Fibroblast of pulmonary artery (primary cell): ENCODE measurements at regions not wholly inside any gene's neighbourhood (a gene's known extent, or its start where the extent isn't known, plus 50 kb on each side); places are given as distances from the start of the nearest gene placed in this dataset.
"Not testable (repeated sequence)": the region's sequence is repeated elsewhere in the genome, so short reads cannot be mapped to it uniquely, and the experiment has no call there.

ENCODE experiments used
- DNase-seq: peaks from one replicate; pipeline ENCODE4 v3.0.0-alpha.2; 2010; ENCODE audit warnings: low read depth
- H3K4me3 ChIP-seq: replicated peaks from 2 replicates; pipeline ENCODE4 v1.5.1; 2011; ENCODE audit warnings: low read depth, mild to moderate bottlenecking, control low read depth, low read length, moderate library complexity
- CTCF ChIP-seq: IDR thresholded peaks from 2 replicates; pipeline ENCODE4 v1.5.1; 2011; ENCODE audit warnings: mild to moderate bottlenecking, control low read depth, low read length, inconsistent platforms; ENCODE audit errors: missing control alignments

- no peak overlapping the region for H3K4me3 ChIP-seq
- no peak for DNase-seq
- no peak for TF ChIP-seq CTCF
These were observed 629.9 kb upstream of the PRR20A start for GRCh38 chr13:56510836-56511235.

DNA sequence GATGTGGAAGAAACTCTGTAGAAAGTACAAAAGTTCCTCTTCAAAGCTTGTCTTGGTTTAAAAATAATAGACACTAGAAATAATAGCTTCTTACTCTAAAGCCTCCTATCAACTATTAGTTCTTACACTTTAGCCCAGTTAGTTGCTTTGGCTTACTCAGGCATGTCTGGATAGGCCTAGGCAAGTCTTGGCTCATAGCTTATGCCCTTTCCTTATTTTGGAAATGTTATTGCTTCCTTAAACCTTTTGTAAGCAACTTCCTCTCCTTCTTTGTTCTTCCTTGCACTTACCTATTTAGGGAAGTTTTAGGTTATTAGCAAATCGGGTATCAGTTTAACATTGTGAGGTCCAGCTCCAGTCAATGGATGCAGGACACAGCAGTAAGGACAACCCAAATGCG, 628.4 kb upstream of the PRR20A start:
- not testable (repeated sequence) for H3K4me3 ChIP-seq, DNase-seq

GRCh38 chr13:56515441-56515840, 625.3 kb upstream of the PRR20A start:
- DNase-seq, result no peak
- TF ChIP-seq CTCF, result no peak
- no peak overlapping the region for H3K4me3 ChIP-seq

DNA sequence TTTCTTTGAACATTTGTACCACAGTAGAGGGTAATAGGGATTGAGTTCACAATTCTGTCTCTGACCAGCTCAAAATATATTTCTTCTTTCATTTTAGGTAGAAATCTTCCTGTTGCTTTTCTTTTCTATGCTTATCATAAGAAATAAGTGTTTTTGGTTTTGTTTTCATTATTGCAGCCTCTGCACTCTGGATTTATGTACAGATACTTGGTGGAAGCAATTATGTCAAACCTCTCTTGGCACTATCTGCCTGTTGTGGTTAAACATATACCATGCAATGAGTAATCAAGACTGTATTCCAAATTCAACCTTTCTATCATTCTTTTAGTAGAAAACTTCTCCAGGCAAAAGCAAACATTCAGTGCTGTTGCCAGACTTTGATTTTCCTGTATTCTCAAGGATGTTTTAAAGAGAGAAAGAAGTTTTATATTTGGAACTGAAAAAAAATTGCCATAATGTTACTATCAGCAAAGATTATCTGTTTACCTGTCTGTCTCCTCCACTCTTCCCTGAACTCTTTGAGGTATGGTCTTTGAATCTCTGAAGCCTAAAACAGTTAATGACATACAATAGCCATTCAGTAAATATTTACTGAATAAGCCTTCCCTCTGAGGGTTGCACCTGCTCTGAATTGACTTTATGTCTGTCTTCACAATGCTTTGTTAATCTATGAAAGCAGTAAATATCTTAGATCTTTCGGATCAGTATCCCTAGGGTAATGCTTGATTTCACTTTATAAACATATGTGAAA, 612.5 kb upstream of the PRR20A start:
- DNase-seq, result no peak
- no peak overlapping the region for H3K4me3 ChIP-seq
- TF ChIP-seq CTCF, result no peak

GRCh38 chr13:56530096-56530495, 610.6 kb upstream of the PRR20A start:
- no peak overlapping the region for H3K4me3 ChIP-seq
- no peak for TF ChIP-seq CTCF
- DNase-seq, result no peak

GRCh38 chr13:56547921-56548320, 592.8 kb upstream of the PRR20A start:
- DNase-seq, H3K4me3 ChIP-seq: not testable (repeated sequence)

DNA sequence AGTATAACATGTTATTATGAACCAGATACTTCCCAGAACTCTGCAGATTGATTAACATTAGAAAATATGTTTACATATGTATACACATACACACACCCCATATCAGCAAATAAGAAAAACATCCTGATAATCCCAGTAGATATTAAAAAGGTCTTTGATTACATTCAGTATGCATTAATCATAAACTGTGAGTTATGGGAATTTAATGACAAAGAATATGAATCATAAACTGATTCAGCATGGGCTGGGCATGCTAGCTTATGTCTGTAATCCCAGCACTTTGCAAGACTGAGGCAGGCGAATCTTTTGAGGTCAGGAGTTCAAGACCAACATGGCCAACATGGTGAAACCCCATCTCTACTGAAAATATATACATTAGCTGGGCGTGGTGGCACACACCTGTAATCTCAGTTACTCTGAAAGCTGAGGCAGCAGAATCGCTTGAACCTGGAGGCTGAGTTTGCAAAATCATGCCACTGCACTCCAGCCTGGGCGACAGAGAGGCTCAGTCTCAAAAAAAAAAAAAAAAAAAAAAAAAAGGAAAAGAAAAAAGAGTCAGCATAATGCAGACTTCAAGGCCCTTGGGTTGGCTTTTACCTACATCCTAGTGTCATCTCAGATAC, 581.9 kb upstream of the PRR20A start:
- DNase-seq, result no peak
- H3K4me3 ChIP-seq, result no peak overlapping the region
- no peak for TF ChIP-seq CTCF

DNA sequence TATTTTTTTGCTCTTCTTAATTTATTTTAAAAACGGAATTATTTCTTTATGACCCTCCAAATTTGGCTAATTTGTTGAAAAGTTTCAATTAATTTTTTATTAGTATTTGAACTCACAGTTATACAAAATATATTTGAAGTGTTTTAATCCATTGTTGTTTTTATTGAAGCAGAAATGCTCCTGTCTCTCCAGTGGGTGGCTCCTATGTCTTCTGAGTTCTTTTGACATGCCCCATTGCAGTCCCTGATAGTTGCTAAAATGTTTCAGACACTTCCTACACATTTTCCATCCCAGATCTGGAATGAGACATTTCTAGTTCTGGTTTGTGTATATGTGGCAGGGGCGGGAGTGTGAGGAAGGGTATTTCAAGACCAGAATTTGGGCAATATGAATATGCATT, 579.4 kb upstream of the PRR20A start:
- peak; percentile 32 for TF ChIP-seq CTCF
- DNase-seq, result peak; percentile 35
- H3K4me3 ChIP-seq, result no peak overlapping the region
